Middle frontal gyrus (tissue), 1 donor: ENCODE measurements at regions not wholly inside any gene's neighbourhood (a gene's known extent, or its start where the extent isn't known, plus 50 kb on each side); places are given as distances from the start of the nearest gene placed in this dataset.
"Not testable (repeated sequence)": the region's sequence is repeated elsewhere in the genome, so short reads cannot be mapped to it uniquely, and the experiment has no call there.

Experiments used
- DNase-seq: peaks from one replicate; pipeline ENCODE4 v3.0.0-alpha.2; 2015; ENCODE audit warnings: low spot score; ENCODE audit errors: extremely low spot score

DNA sequence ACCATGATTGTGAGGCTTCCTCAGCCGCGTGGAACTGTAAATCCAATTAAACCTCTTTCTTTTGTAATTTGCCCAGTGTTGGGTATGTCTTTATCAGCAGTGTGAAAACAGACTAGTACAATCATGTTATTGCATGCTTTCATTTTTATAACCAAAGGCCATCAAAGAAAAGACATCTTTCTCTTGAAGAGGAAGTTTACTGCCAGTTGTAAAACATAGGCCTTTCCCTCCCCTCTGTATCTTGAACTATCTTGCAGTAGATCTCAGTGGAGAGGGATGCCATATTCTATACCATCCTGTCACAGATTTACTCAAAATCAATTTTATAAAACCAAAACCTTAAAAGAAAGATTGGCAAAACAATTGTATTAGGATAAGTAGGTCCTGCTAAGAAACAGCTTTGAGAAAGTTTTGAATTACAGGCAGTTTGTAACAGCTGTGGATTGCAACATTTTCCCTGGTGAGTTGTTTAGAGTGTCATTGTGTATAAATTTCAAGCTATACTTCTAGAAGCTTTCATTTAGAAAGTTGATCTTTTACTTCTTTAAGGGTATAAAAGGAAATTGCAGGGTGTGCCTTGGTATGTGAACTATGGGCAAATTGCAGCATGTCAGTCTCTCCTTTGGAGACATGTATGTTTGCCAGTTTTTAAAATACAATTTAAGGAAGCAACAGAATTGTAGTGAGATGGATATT is 128.0 kb downstream of the ATP23 start:
- DNase-seq, result no peak

DNA sequence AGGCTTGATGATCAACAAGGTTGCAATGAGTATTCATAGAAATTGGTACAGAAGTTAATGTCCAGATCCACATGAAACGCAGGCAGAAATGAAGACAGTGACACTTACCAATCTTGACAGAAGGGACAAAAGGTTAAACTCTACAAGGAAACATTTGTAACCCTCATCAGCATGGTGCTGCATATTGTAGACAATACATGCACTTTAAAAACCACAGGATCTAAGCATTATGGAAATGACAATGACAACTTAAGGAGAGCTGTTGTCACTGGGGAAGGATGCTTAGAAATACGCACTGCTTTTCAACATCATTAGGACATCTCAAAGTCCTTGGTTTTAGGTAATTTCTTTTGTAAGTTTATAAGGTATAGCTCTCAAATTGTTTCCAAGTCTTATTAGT is 130.6 kb downstream of the ATP23 start:
- no peak for DNase-seq

- DNase-seq, result no peak
Measured at GRCh38 chr12:58074259-58074658, 132.9 kb downstream of the ATP23 start.

GRCh38 chr12:58079806-58080205 is 138.4 kb downstream of the ATP23 start:
- DNase-seq, result no peak

DNA sequence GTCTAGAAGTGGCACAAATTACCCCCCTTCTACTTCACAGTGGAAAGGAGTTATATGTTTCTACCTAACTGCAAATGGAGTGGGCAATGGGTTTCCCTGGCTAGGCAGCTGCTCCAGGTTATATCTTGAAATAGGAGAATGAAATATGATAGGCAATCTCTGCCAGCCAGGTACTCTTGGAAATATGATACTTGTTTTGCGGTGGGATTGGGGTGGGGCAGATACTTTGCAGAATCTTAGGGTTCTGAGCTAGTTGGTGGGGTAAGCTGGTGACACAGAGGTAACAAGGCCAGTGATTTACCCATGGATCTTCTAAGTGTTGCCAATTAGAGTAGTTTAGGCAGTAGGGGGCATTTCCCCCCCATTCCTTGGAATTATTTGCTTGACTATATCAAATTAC is 140.1 kb downstream of the ATP23 start:
- no peak for DNase-seq

DNA sequence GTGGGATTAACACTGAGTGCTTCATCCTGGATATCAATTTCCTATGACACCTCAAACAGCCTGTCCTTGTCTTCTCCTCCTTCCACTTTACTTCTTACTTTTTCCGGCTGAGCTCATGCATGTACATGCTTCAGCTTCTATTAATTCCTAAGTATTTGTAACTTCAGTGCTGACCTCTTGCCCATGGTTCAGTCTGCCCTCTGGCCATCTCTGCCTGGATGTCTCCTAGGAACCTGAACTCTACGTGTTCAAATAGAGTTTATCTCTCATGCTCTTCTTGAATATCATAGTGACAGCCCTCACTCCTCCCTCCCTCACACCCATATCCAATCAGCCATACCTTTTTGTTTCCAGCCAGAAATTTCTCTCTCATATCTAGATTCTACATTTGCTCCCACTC is 141.6 kb downstream of the ATP23 start:
- DNase-seq, result no peak

GRCh38 chr12:58086006-58086405 is 144.6 kb downstream of the ATP23 start:
- DNase-seq, result no peak

GRCh38 chr12:58086930-58087329 is 145.6 kb downstream of the ATP23 start:
- DNase-seq, result no peak

- no peak for DNase-seq
Measured at GRCh38 chr12:58087423-58088127, 146.2 kb downstream of the ATP23 start.

- no peak for DNase-seq
Measured at GRCh38 chr12:58089588-58089987, 148.2 kb downstream of the ATP23 start.

DNA sequence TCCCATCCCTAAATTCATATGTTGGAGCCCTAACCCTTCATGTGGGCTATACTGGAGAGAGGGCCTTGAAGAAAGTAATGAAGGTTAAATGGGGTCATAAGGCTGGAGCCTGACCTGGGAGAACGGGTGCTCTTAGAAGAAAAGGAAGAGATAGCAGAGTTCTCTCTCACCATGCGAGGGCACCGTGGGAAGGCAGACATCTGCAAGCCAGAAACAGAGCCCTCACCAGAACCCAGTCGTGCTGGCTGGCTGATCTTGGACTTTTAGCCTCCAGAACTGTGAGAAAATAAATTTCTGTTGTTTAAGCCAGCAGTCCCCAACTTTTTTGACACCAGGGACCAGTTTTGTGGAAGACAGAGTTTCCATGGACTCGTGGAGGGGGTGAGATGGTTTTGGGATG is 149.3 kb downstream of the ATP23 start:
- DNase-seq, result no peak

DNA sequence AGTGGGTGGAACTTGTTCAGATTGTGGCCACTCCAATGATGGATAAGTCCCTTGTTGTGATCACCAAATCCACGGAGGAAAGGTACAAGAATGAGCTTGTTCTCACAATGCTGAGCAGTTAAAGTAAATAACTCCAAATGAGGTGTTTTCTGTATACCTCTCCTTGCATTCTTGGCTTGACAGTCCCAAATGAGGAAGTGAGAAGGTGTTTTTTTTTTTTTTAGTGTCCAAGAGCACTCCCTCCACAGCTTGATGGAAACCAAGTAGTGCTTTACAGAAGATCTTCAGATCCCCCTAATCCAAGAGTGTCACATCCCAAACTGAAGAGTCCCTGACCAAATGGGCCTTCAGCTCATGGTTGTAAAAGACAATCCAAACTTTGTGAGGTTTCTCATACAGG is 153.6 kb downstream of the ATP23 start:
- DNase-seq, result no peak

GRCh38 chr12:58097741-58098140 is 156.4 kb downstream of the ATP23 start:
- DNase-seq, result no peak

DNA sequence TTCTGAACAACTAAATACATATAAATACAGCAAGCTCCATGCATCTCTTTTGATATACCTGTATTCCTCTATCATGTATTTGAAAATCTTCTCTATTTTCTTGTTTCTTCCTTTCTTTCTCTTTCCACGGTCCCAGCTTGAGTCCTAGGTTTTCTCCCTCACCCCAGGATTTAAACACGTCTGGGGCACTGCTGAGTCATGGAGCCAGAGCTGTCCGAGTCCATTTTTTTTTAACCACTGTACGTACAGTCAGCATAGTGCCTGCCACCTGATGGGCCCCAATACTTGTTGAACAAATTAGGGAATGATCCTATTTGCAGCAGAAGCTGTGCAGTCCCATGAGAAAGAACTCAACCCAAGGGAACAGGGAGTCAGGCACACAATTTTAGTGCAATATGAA is 158.1 kb downstream of the ATP23 start:
- no peak for DNase-seq

DNA sequence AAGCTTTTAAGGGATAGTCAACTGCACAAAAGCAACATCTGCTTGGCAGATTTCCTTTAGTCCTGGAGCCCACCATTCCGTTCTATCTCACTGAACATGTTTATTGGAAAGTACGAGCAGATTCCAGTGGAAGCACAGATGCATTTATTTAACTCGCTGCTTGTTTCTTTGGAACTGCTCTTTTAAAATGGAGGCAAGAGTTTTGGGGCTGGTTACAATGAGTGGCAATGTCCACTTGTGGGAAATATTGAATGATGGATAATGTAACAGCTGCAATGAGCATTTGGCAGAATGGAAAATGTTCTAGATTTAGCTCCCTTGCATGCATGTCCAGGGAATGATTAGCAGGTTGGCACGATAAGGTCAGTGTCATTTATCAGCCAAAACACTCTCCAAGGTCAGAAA is 163.0 kb downstream of the ATP23 start:
- no peak for DNase-seq

DNA sequence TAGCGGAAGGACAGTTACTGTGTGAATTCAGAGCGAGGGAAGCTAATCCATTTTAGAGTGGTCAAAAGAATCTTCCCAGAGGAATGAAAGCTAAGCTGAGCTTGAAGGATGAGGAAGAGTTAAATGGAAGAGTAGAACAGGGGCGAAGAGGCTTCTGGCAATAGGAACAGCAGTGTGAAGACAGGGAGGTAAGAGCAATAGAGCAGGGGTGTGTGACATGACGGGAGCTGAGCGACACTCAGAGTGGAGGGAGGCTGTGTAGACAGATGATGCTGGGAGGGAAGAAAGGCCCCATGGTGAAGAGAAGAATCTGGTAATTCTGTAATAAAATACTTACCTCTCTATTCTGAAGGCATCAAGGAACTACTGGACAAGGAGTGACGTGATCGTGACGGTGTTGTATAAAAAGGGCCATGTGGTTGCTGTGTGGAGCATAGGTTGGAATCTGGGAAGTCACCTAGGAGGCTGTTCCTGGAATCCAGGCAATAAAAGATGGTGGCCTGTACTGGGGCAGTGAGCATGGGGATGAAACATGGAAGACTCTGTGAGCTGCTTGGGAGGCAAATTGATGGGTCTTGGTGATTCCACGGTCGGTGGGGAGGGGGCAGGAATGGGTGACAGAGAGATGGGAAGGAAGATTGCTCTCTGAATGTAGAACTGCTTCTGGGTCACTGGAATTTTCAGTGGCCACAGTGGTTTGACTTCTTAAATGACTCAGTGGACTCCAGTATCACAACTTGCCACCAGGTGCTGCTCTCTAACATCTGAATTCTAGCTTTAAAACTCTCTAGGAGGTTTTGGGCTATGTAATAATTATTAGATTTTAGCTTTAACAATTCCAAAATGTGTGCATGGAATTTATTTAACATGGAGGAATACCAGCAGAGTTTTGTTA is 164.1 kb downstream of the ATP23 start:
- DNase-seq, result no peak

DNA sequence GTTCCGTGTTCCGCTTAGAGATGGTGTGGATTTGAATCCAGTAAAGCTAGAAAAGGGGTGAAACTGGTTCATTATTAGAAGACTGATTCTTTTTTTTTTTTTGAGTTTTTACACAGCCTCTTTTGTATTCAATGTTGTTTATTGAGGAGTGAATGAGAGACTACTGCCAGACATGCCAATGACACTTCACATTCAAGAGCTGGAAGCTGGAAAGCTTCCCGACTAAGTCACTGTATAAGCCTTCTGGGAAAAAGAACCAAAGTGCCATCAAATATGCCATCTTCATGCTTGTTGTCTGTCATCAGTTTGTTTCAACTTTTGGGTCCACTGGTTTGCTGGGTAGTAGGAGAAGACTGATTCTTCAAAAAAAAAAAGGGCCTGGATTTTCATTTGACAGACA is 164.8 kb downstream of the ATP23 start:
- DNase-seq, result no peak

- DNase-seq, result no peak
Measured at GRCh38 chr12:58117201-58117600, 175.8 kb downstream of the ATP23 start.

GRCh38 chr12:58117667-58118066 is 176.3 kb downstream of the ATP23 start:
- no peak for DNase-seq

- not testable (repeated sequence) for DNase-seq
Measured at GRCh38 chr12:58125761-58126160, 184.4 kb downstream of the ATP23 start.

GRCh38 chr12:58131986-58132755 is 190.8 kb downstream of the ATP23 start:
- no peak for DNase-seq
